Osteoblast (primary cell): ENCODE measurements at regions not wholly inside any gene's neighbourhood (a gene's known extent, or its start where the extent isn't known, plus 50 kb on each side); places are given as distances from the start of the nearest gene placed in this dataset.

ENCODE experiments used
- DNase-seq: peaks from one replicate; pipeline ENCODE4 v3.0.0; 2011; ENCODE audit warnings: low spot score, mixed read lengths; ENCODE audit not compliant: insufficient read length; ENCODE audit errors: missing footprints
- H2AFZ ChIP-seq: 2 replicates; pipeline ENCODE4 v1.6.0; 2011; ENCODE audit warnings: mild to moderate bottlenecking, low read length
- H3K27ac ChIP-seq: 2 replicates; pipeline ENCODE4 v1.5.1; 2011; ENCODE audit warnings: mild to moderate bottlenecking, low read depth, low read length, moderate library complexity
- H3K27me3 ChIP-seq: 2 replicates; pipeline ENCODE4 v1.6.0; 2012; ENCODE audit warnings: mild to moderate bottlenecking, control low read depth, inconsistent platforms, low read length, moderate library complexity; ENCODE audit not compliant: insufficient read depth
- H3K36me3 ChIP-seq: 2 replicates; pipeline ENCODE4 v1.5.1; 2011; ENCODE audit warnings: mild to moderate bottlenecking, low read length, control low read depth, moderate library complexity; ENCODE audit not compliant: insufficient read depth
- H3K4me1 ChIP-seq: 2 replicates; pipeline ENCODE4 v1.5.1; 2011; ENCODE audit warnings: mild to moderate bottlenecking, low read length, control low read depth, moderate library complexity; ENCODE audit not compliant: insufficient read depth
- H3K4me2 ChIP-seq: 2 replicates; pipeline ENCODE4 v1.6.0; 2011; ENCODE audit warnings: mild to moderate bottlenecking, low read length; ENCODE audit not compliant: insufficient read depth
- H3K4me3 ChIP-seq: fragments of 200-600 bp; sonication (generic); 3 replicates; pipeline ENCODE4 v1.5.1; 2012; ENCODE audit warnings: mild to moderate bottlenecking, low read length, inconsistent platforms; ENCODE audit not compliant: insufficient read depth
- H3K79me2 ChIP-seq: 2 replicates; pipeline ENCODE4 v1.6.0; 2012; ENCODE audit warnings: mild to moderate bottlenecking, low read length, control low read depth, inconsistent platforms; ENCODE audit not compliant: insufficient read depth
- H3K9me3 ChIP-seq: 2 replicates; pipeline ENCODE4 v1.5.1; 2011; ENCODE audit warnings: low read depth, low read length, control low read depth
- H4K20me1 ChIP-seq: 2 replicates; pipeline ENCODE4 v1.6.0; 2012; ENCODE audit warnings: mild to moderate bottlenecking, low read length, control low read depth; ENCODE audit not compliant: insufficient read depth
- CTCF ChIP-seq: IDR thresholded peaks from 2 replicates; pipeline ENCODE4 v1.5.1; 2011; ENCODE audit warnings: mild to moderate bottlenecking, low read depth, low read length, moderate library complexity; ENCODE audit errors: extremely low read depth

- H3K27me3 ChIP-seq: no peaks in the 10 kb centered on the region
- H3K4me1 ChIP-seq: peaks cover 17% of the 10 kb centered on the region
- H3K36me3 ChIP-seq: no peaks in the 10 kb centered on the region
- H3K79me2 ChIP-seq: no peaks in the 10 kb centered on the region
- no peak overlapping the region for H3K27ac ChIP-seq
- DNase-seq: no peak
- no peak overlapping the region for H3K4me3 ChIP-seq
- no peak for TF ChIP-seq CTCF
- no peaks in the 10 kb centered on the region for H4K20me1 ChIP-seq
- H3K4me2 ChIP-seq: no peak overlapping the region
- H3K9me3 ChIP-seq: no peaks in the 10 kb centered on the region
- H2AFZ ChIP-seq: no peak overlapping the region
Observed at GRCh38 chr9:3742586-3742985, 216.8 kb upstream of the RFX3 start.

GRCh38 chr9:3741729-3742128 lies 215.9 kb upstream of the RFX3 start:
- Histone ChIP-seq H3K4me1 (peaks cover 12% of the 10 kb centered on the region), H3K4me2 (no peak overlapping the region), H2AFZ (no peak overlapping the region), H3K79me2 (no peaks in the 10 kb centered on the region), H3K36me3 (no peaks in the 10 kb centered on the region), H3K9me3 (no peaks in the 10 kb centered on the region), H3K27me3 (no peaks in the 10 kb centered on the region), H3K4me3 (no peak overlapping the region), H3K27ac (no peak overlapping the region), H4K20me1 (no peaks in the 10 kb centered on the region)
- TF ChIP-seq CTCF: no peak
- DNase-seq: no peak

- Histone ChIP-seq H3K4me1 (peaks cover 4% of the 10 kb centered on the region), H3K4me3 (no peak overlapping the region), H3K9me3 (no peaks in the 10 kb centered on the region), H3K27ac (no peak overlapping the region), H2AFZ (no peak overlapping the region), H3K79me2 (no peaks in the 10 kb centered on the region), H3K36me3 (no peaks in the 10 kb centered on the region), H4K20me1 (no peaks in the 10 kb centered on the region), H3K27me3 (no peaks in the 10 kb centered on the region), H3K4me2 (no peak overlapping the region)
- TF ChIP-seq CTCF: no peak
- DNase-seq: peak; percentile 43
Observed at GRCh38 chr9:3740690-3741419, 215.1 kb upstream of the RFX3 start.

- Histone ChIP-seq H3K4me3 (no peak overlapping the region), H3K9me3 (no peaks in the 10 kb centered on the region), H3K36me3 (no peaks in the 10 kb centered on the region), H2AFZ (no peak overlapping the region), H3K79me2 (no peaks in the 10 kb centered on the region), H4K20me1 (no peaks in the 10 kb centered on the region), H3K27ac (no peak overlapping the region), H3K4me1 (peaks cover 17% of the 10 kb centered on the region), H3K27me3 (no peaks in the 10 kb centered on the region), H3K4me2 (no peak overlapping the region)
- DNase-seq: no peak
- TF ChIP-seq CTCF: no peak
Observed at GRCh38 chr9:3736161-3736560, 210.4 kb upstream of the RFX3 start.
